Adipocyte (in vitro differentiated cells): ENCODE measurements at regions not wholly inside any gene's neighbourhood (a gene's known extent, or its start where the extent isn't known, plus 50 kb on each side); places are given as distances from the start of the nearest gene placed in this dataset.

Source experiments
- DNase-seq: peaks from one replicate; pipeline ENCODE4 v3.0.0-alpha.2; 2015; ENCODE audit warnings: low read depth
- H3K27me3 ChIP-seq: replicated peaks from 2 replicates; pipeline ENCODE4 v1.7.0; 2013; ENCODE audit warnings: mild to moderate bottlenecking, low read length, moderate library complexity; ENCODE audit not compliant: control insufficient read depth, insufficient read depth
- H3K36me3 ChIP-seq: 2 replicates; pipeline ENCODE4 v1.7.0; 2013; ENCODE audit warnings: low read length, mild to moderate bottlenecking, moderate library complexity; ENCODE audit not compliant: control insufficient read depth, insufficient read depth, severe bottlenecking
- H3K4me1 ChIP-seq: 2 replicates; pipeline ENCODE4 v1.7.0; 2013; ENCODE audit warnings: mild to moderate bottlenecking, low read length, moderate library complexity; ENCODE audit not compliant: control insufficient read depth, insufficient read depth
- H3K4me3 ChIP-seq: 2 replicates; pipeline ENCODE4 v1.7.0; 2013; ENCODE audit warnings: mild to moderate bottlenecking, low read length, moderate library complexity
- H3K9ac ChIP-seq: 2 replicates; pipeline ENCODE4 v1.7.0; 2013; ENCODE audit warnings: mild to moderate bottlenecking, low read length, moderate library complexity
- H3K9me3 ChIP-seq: 2 replicates; pipeline ENCODE4 v1.7.0; 2013; ENCODE audit warnings: mild to moderate bottlenecking, low read length, moderate library complexity; ENCODE audit not compliant: control insufficient read depth

- H3K27me3 ChIP-seq: no peaks in the 10 kb centered on the region
- H3K36me3 ChIP-seq: no peaks in the 10 kb centered on the region
- no peaks in the 10 kb centered on the region for H3K4me1 ChIP-seq
Observed at GRCh38 chr7:91526404-91526803, 262.2 kb downstream of the FZD1 start.

GRCh38 chr7:91527460-91527859, 263.2 kb downstream of the FZD1 start:
- Histone ChIP-seq H3K36me3 (no peaks in the 10 kb centered on the region), H3K27me3 (no peaks in the 10 kb centered on the region), H3K9me3 (peaks cover 17% of the 10 kb centered on the region), H3K9ac (no peak overlapping the region), H3K4me3 (no peak overlapping the region), H3K4me1 (no peaks in the 10 kb centered on the region)
- DNase-seq: no peak

More at GRCh38 chr7:91526404-91526803, 262.2 kb downstream of the FZD1 start:
- no peak for DNase-seq
- no peak overlapping the region for H3K4me3 ChIP-seq
- peaks cover 6% of the 10 kb centered on the region for H3K9me3 ChIP-seq
- no peak overlapping the region for H3K9ac ChIP-seq

- Histone ChIP-seq H3K4me3 (no peak overlapping the region), H3K9me3 (peaks cover 17% of the 10 kb centered on the region), H3K27me3 (peaks cover 4% of the 10 kb centered on the region), H3K9ac (no peak overlapping the region), H3K36me3 (no peaks in the 10 kb centered on the region), H3K4me1 (no peaks in the 10 kb centered on the region)
- DNase-seq: no peak
Observed at GRCh38 chr7:91533996-91534395, 269.8 kb downstream of the FZD1 start.

GRCh38 chr7:91537260-91538152, 273.3 kb downstream of the FZD1 start:
- Histone ChIP-seq H3K4me3 (no peak overlapping the region), H3K36me3 (no peaks in the 10 kb centered on the region), H3K4me1 (no peaks in the 10 kb centered on the region), H3K27me3 (peaks cover 4% of the 10 kb centered on the region), H3K9me3 (peaks cover under 1% of the 10 kb centered on the region), H3K9ac (no peak overlapping the region)
- no peak for DNase-seq

- peak; percentile 9 for DNase-seq
- no peaks in the 10 kb centered on the region for H3K36me3 ChIP-seq
- peaks cover 4% of the 10 kb centered on the region for H3K27me3 ChIP-seq
- H3K4me3 ChIP-seq: no peak overlapping the region
- H3K4me1 ChIP-seq: no peaks in the 10 kb centered on the region
- no peaks in the 10 kb centered on the region for H3K9me3 ChIP-seq
- H3K9ac ChIP-seq: no peak overlapping the region
Observed at GRCh38 chr7:91541641-91542040, 277.4 kb downstream of the FZD1 start.

- Histone ChIP-seq H3K36me3 (no peaks in the 10 kb centered on the region), H3K9ac (no peak overlapping the region), H3K4me1 (no peaks in the 10 kb centered on the region), H3K9me3 (no peaks in the 10 kb centered on the region), H3K27me3 (no peaks in the 10 kb centered on the region), H3K4me3 (no peak overlapping the region)
- DNase-seq: no peak
Observed at GRCh38 chr7:91543646-91544045, 279.4 kb downstream of the FZD1 start.

- no peaks in the 10 kb centered on the region for H3K36me3 ChIP-seq
- no peak overlapping the region for H3K4me3 ChIP-seq
- H3K9me3 ChIP-seq: no peaks in the 10 kb centered on the region
- no peak overlapping the region for H3K9ac ChIP-seq
- DNase-seq: no peak
- no peaks in the 10 kb centered on the region for H3K27me3 ChIP-seq
- no peaks in the 10 kb centered on the region for H3K4me1 ChIP-seq
Observed at GRCh38 chr7:91549878-91550277, 285.6 kb downstream of the FZD1 start.

GRCh38 chr7:91550931-91551330, 286.7 kb downstream of the FZD1 start:
- Histone ChIP-seq H3K9me3 (no peaks in the 10 kb centered on the region), H3K4me3 (no peak overlapping the region), H3K27me3 (no peaks in the 10 kb centered on the region), H3K36me3 (no peaks in the 10 kb centered on the region), H3K4me1 (no peaks in the 10 kb centered on the region), H3K9ac (no peak overlapping the region)
- DNase-seq: no peak

- DNase-seq: no peak
- no peaks in the 10 kb centered on the region for H3K27me3 ChIP-seq
- H3K9ac ChIP-seq: no peak overlapping the region
- H3K4me3 ChIP-seq: no peak overlapping the region
- no peaks in the 10 kb centered on the region for H3K4me1 ChIP-seq
- no peaks in the 10 kb centered on the region for H3K9me3 ChIP-seq
- H3K36me3 ChIP-seq: no peaks in the 10 kb centered on the region
Observed at GRCh38 chr7:91551377-91552175, 287.3 kb downstream of the FZD1 start.

GRCh38 chr7:91553410-91553895, 289.2 kb downstream of the FZD1 start:
- no peaks in the 10 kb centered on the region for H3K9me3 ChIP-seq
- H3K4me3 ChIP-seq: no peak overlapping the region
- no peaks in the 10 kb centered on the region for H3K36me3 ChIP-seq
- H3K27me3 ChIP-seq: no peaks in the 10 kb centered on the region
- H3K4me1 ChIP-seq: peaks cover 7% of the 10 kb centered on the region
- DNase-seq: no peak
- H3K9ac ChIP-seq: no peak overlapping the region

GRCh38 chr7:91554883-91555282, 290.6 kb downstream of the FZD1 start:
- no peak for DNase-seq
- Histone ChIP-seq H3K9me3 (no peaks in the 10 kb centered on the region), H3K36me3 (no peaks in the 10 kb centered on the region), H3K4me1 (peaks cover 7% of the 10 kb centered on the region), H3K27me3 (no peaks in the 10 kb centered on the region), H3K4me3 (no peak overlapping the region), H3K9ac (no peak overlapping the region)
